HCT116 (cell line): ENCODE measurements at regions not wholly inside any gene's neighbourhood (a gene's known extent, or its start where the extent isn't known, plus 50 kb on each side); places are given as distances from the start of the nearest gene placed in this dataset.

ENCODE experiments used
- ATAC-seq: fragments of 200-7000 bp; cut with Tn5 transposase; 2 replicates; pipeline ENCODE4 v1.9.1; 2020; ENCODE audit warnings: mild to moderate bottlenecking, moderate library complexity
- BruUV-seq: library from RNA; stranded (reverse); fragments of 400-500 nt; replicated peaks from 2 replicates; lab custom pipeline; 2021; lab: Mats Ljungman, UMichigan
- CTCF ChIA-PET: fragments of 300-600 bp; sonication (Branson Sonifier 250); formaldehyde crosslinking; loops from one replicate; lab custom pipeline; 2021; ENCODE audit warnings: antibody characterized with exemption; lab: Charles Lee
- POLR2A ChIA-PET: fragments of 300-600, 350-600 bp; sonication (Branson Sonifier 250); formaldehyde crosslinking; loops from one replicate; lab custom pipeline; 2021; ENCODE audit warnings: antibody characterized with exemption; lab: Charles Lee
- RAD21 ChIA-PET, 2 experiments: fragments of 300-600 bp; sonication (Branson Sonifier 250); formaldehyde crosslinking; loops; one replicate each; lab custom pipeline; 2023; ENCODE audit warnings: low total read pairs in 2 of 2; ENCODE audit not compliant: uncharacterized antibody in 2 of 2, unreplicated experiment in 2 of 2, low non-redundant PET in 1 of 2; lab: Charles Lee
- DNase-seq: peaks from one replicate; pipeline ENCODE4 v3.0.0-alpha.2; 2010; ENCODE audit warnings: low read depth, low spot score
- H2AFZ ChIP-seq: fragments of 200-600 bp; shearing (Covaris generic), sonication (generic); 2 replicates; pipeline ENCODE4 v1.6.1; 2017; ENCODE audit warnings: low read depth, mixed run types, mixed read lengths, antibody characterized with exemption, low read length; ENCODE audit not compliant: poor library complexity, severe bottlenecking
- H3K27ac ChIP-seq: 2 replicates; pipeline ENCODE4 v1.5.1; 2012; ENCODE audit warnings: low read depth, low read length
- H3K27me3 ChIP-seq: fragments of 200-600 bp; sonication (generic); 2 replicates; pipeline ENCODE4 v1.6.1; 2016; ENCODE audit warnings: mixed run types, low read length, mixed read lengths; ENCODE audit not compliant: insufficient read depth
- H3K36me3 ChIP-seq, 2 experiments: fragments of 200-500 bp in 1 of 2; fragments of 200-600 bp in 1 of 2; sonication (Bioruptor generic) in 1 of 2; sonication (generic) in 1 of 2; 2 replicates each; pipeline versions ENCODE4 v1.5.1 to v1.6.1; 2014 to 2016; ENCODE audit warnings: low read length in 2 of 2, inconsistent platforms in 1 of 2, mixed read lengths in 1 of 2, mixed run types in 1 of 2; ENCODE audit not compliant: insufficient read depth in 2 of 2, control insufficient read depth in 1 of 2
- H3K4me1 ChIP-seq, 2 experiments: fragments of 200-600 bp in 1 of 2; sonication (generic) in 1 of 2; 2 replicates each; pipeline versions ENCODE4 v1.5.1 to v1.6.1; 2012 to 2017; ENCODE audit warnings: low read length in 2 of 2, inconsistent platforms in 1 of 2, mild to moderate bottlenecking in 1 of 2, mixed read lengths in 1 of 2, mixed run types in 1 of 2, moderate library complexity in 1 of 2; ENCODE audit not compliant: insufficient read depth in 2 of 2, control insufficient read depth in 1 of 2
- H3K4me2 ChIP-seq: fragments of 200-600 bp; sonication (generic); 2 replicates; pipeline ENCODE4 v1.6.1; 2017; ENCODE audit warnings: mixed run types, low read length, mixed read lengths
- H3K4me3 ChIP-seq, 2 experiments: fragments of 200-600 bp in 1 of 2; sonication (generic) in 1 of 2; replicated peaks in 1 of 2; 2 replicates each; pipeline ENCODE4 v1.5.1; 2011 to 2016; ENCODE audit warnings: low read length in 2 of 2, control low read depth in 1 of 2, low read depth in 1 of 2, mild to moderate bottlenecking in 1 of 2, mixed read lengths in 1 of 2, mixed run types in 1 of 2
- H3K79me2 ChIP-seq: fragments of 200-600 bp; sonication (generic); 2 replicates; pipeline ENCODE4 v1.6.1; 2017; ENCODE audit warnings: mild to moderate bottlenecking, mixed run types, low read length, moderate library complexity, mixed read lengths; ENCODE audit not compliant: insufficient read depth
- H3K9ac ChIP-seq: fragments of 200-600 bp; sonication (generic); 2 replicates; pipeline ENCODE4 v1.6.1; 2016; ENCODE audit warnings: low read length, mixed read lengths
- H3K9me2 ChIP-seq: fragments of 200-600 bp; sonication (generic), shearing (Covaris generic); 2 replicates; pipeline ENCODE4 v1.6.1; 2017; ENCODE audit warnings: mixed run types, mild to moderate bottlenecking, moderate library complexity; ENCODE audit not compliant: insufficient read depth
- H3K9me3 ChIP-seq, 2 experiments: fragments of 200-500 bp in 1 of 2; fragments of 200-600 bp in 1 of 2; sonication (Bioruptor generic) in 1 of 2; sonication (generic) in 1 of 2; 2 replicates each; pipeline ENCODE4 v1.6.1; 2014 to 2017; ENCODE audit warnings: low read length in 2 of 2, mixed read lengths in 2 of 2, inconsistent platforms in 1 of 2, low read depth in 1 of 2, mild to moderate bottlenecking in 1 of 2, mixed run types in 1 of 2, moderate library complexity in 1 of 2; ENCODE audit not compliant: control insufficient read depth in 1 of 2, insufficient read depth in 1 of 2
- H4K20me1 ChIP-seq: fragments of 200-600 bp; sonication (generic), shearing (Covaris generic); 2 replicates; pipeline ENCODE4 v1.6.1; 2017; ENCODE audit warnings: mixed run types, mild to moderate bottlenecking, moderate library complexity; ENCODE audit not compliant: insufficient read depth
- ATF3 ChIP-seq: IDR thresholded peaks from 2 replicates; pipeline ENCODE4 v1.6.1; 2012
- CBX3 ChIP-seq: IDR thresholded peaks from 2 replicates; pipeline ENCODE4 v1.6.1; 2012; ENCODE audit warnings: low read depth
- CEBPB ChIP-seq: IDR thresholded peaks from 2 replicates; pipeline ENCODE4 v1.6.1; 2012; ENCODE audit warnings: low read depth
- CTCF ChIP-seq, 3 experiments: fragments of 200-600 bp in 1 of 3; sonication (generic) in 1 of 3; IDR thresholded peaks in 2 of 3; conservative IDR thresholded peaks in 1 of 3; 2 replicates each; pipeline ENCODE4 v1.5.1; 2012 to 2017; ENCODE audit warnings: low read depth in 2 of 3, low read length in 2 of 3, antibody characterized with exemption in 1 of 3, borderline replicate concordance in 1 of 3, control low read depth in 1 of 3, mild to moderate bottlenecking in 1 of 3, mixed read lengths in 1 of 3, mixed run types in 1 of 3, moderate library complexity in 1 of 3; ENCODE audit not compliant: insufficient read depth in 1 of 3
- EGR1 ChIP-seq: IDR thresholded peaks from 2 replicates; pipeline ENCODE4 v1.6.1; 2012; ENCODE audit warnings: low read depth
- EZH2 ChIP-seq: fragments of 200-600 bp; sonication (generic); IDR thresholded peaks from 2 replicates; pipeline ENCODE4 v1.6.1; 2017; ENCODE audit warnings: antibody characterized with exemption, mixed run types
- EZH2phosphoT487 ChIP-seq: fragments of 200-600 bp; IDR thresholded peaks from 2 replicates; pipeline ENCODE4 v1.6.1; 2018; ENCODE audit warnings: antibody characterized with exemption, borderline replicate concordance
- FOSL1 ChIP-seq: IDR thresholded peaks from 2 replicates; pipeline ENCODE4 v1.6.1; 2012; ENCODE audit warnings: low read depth
- MAX ChIP-seq: IDR thresholded peaks from 2 replicates; pipeline ENCODE4 v1.6.1; 2012
- POLR2A ChIP-seq: IDR thresholded peaks from 2 replicates; pipeline ENCODE4 v1.7.0; 2011; ENCODE audit warnings: borderline replicate concordance; ENCODE audit not compliant: insufficient read depth, insufficient read length; ENCODE audit errors: extremely low read depth
- RAD21 ChIP-seq: IDR thresholded peaks from 2 replicates; pipeline ENCODE4 v1.6.1; 2012; ENCODE audit warnings: low read depth, mild to moderate bottlenecking
- REST ChIP-seq: IDR thresholded peaks from 2 replicates; pipeline ENCODE4 v1.6.1; 2012; ENCODE audit warnings: low read depth
- SIN3A ChIP-seq: IDR thresholded peaks from 2 replicates; pipeline ENCODE4 v1.6.1; 2012; ENCODE audit warnings: low read depth
- SP1 ChIP-seq: IDR thresholded peaks from 2 replicates; pipeline ENCODE4 v1.6.1; 2012; ENCODE audit warnings: low read depth
- SRF ChIP-seq: IDR thresholded peaks from 2 replicates; pipeline ENCODE4 v1.6.1; 2012; ENCODE audit warnings: low read depth
- TCF7L2 ChIP-seq: IDR thresholded peaks from 2 replicates; pipeline ENCODE4 v1.7.0; 2011; ENCODE audit warnings: borderline replicate concordance, inconsistent platforms; ENCODE audit not compliant: insufficient read depth, insufficient read length; ENCODE audit errors: extremely low read depth
- YY1 ChIP-seq: IDR thresholded peaks from 2 replicates; pipeline ENCODE4 v1.6.1; 2011; ENCODE audit warnings: low read length, low read depth, moderate library complexity, mild to moderate bottlenecking; ENCODE audit not compliant: insufficient replicate concordance; ENCODE audit errors: extremely low read depth
- ZBTB33 ChIP-seq: IDR thresholded peaks from 2 replicates; pipeline ENCODE4 v1.6.1; 2011; ENCODE audit warnings: mild to moderate bottlenecking, low read length, moderate library complexity; ENCODE audit not compliant: insufficient replicate concordance; ENCODE audit errors: extremely low read depth
- ZFX ChIP-seq: fragments of 450-650 bp; IDR thresholded peaks from 2 replicates; pipeline ENCODE4 v1.6.1; 2017
- ZNF274 ChIP-seq: fragments of 200-500 bp; sonication (Bioruptor generic); IDR thresholded peaks from 2 replicates; pipeline ENCODE4 v1.6.1; 2014; ENCODE audit warnings: mild to moderate bottlenecking, low read depth, low read length, inconsistent platforms
- intact Hi-C: fragments of 100-400 bp; cut with micrococcal nuclease; formaldehyde crosslinking; loops from 2 replicates; pipeline ENCODE4 v1.10.0; 2022

- Histone ChIP-seq H3K4me1 (no peaks in the 10 kb centered on the region), H3K36me3 (no peaks in the 10 kb centered on the region), H2AFZ (no peak overlapping the region), H3K27me3 (no peaks in the 10 kb centered on the region), H4K20me1 (no peaks in the 10 kb centered on the region), H3K79me2 (no peaks in the 10 kb centered on the region), H3K9ac (no peak overlapping the region), H3K9me2 (no peaks in the 10 kb centered on the region)
- BruUV-seq: no TSS peak
- RAD21 ChIA-PET: no interaction called here
- POLR2A ChIA-PET: no interaction called here
- intact Hi-C loops: no loop called here
- no peak for ATAC-seq
- TF ChIP-seq CTCF (IDR thresholded peaks at IDR 0.05 in 2 of 3, conservative IDR thresholded peaks at IDR 0.05 in 1 of 3; ENCODE audit: borderline replicate concordance in 1 of 3, insufficient read depth in 1 of 3, low read depth in 2 of 3, low read length in 2 of 3) (no peak), ATF3 (no peak), EZH2phosphoT487 (no peak), EGR1 (no peak), RAD21 (no peak), TCF7L2 (no peak), POLR2A (no peak), YY1 (no peak), MAX (no peak), SP1 (no peak), SRF (no peak), ZBTB33 (no peak), CBX3 (no peak), EZH2 (no peak), FOSL1 (no peak), REST (no peak), CEBPB (no peak), SIN3A (no peak), ZNF274 (no peak), ZFX (no peak)
- TF ChIP-seq, all 23 proteins: peak for 0
- CTCF ChIA-PET: no interaction called here
- Histone ChIP-seq H3K4me2 (no peak overlapping the region), H3K4me3 (no peak overlapping the region), H3K9me3 (peaks cover 0 to 24% of the 10 kb centered on the region in 2 experiments; a peak in 3 of 4 replicates), H3K27ac (no peak overlapping the region)
- DNase-seq: no peak
These were observed 488.3 kb downstream of the PPARGC1A start for GRCh38 chr4:23401572-23401971.
